Endodermal cell (in vitro differentiated cells): ENCODE measurements at regions not wholly inside any gene's neighbourhood (a gene's known extent, or its start where the extent isn't known, plus 50 kb on each side); places are given as distances from the start of the nearest gene placed in this dataset.

Source experiments
- DNase-seq: peaks from one replicate; pipeline ENCODE4 v3.0.0-alpha.2; 2017
- H3K27ac ChIP-seq: 2 replicates; pipeline ENCODE4 v1.5.1; 2013; ENCODE audit warnings: mild to moderate bottlenecking, low read depth, low read length, moderate library complexity
- H3K27me3 ChIP-seq: 2 replicates; pipeline ENCODE4 v1.6.1; 2013; ENCODE audit warnings: mild to moderate bottlenecking, low read length, moderate library complexity; ENCODE audit not compliant: insufficient read depth, control insufficient read depth, poor library complexity, severe bottlenecking
- H3K36me3 ChIP-seq: 2 replicates; pipeline ENCODE4 v1.7.0; 2013; ENCODE audit warnings: mild to moderate bottlenecking, low read length, moderate library complexity; ENCODE audit not compliant: control insufficient read depth, insufficient read depth
- H3K4me1 ChIP-seq: one replicate; pipeline ENCODE4 v1.7.0; 2013; ENCODE audit warnings: low read length; ENCODE audit not compliant: control insufficient read depth, insufficient read depth
- H3K4me3 ChIP-seq: 2 replicates; pipeline ENCODE4 v1.5.1; 2013; ENCODE audit warnings: mild to moderate bottlenecking, low read length, moderate library complexity
- H3K9ac ChIP-seq: 2 replicates; pipeline ENCODE4 v1.6.1; 2013; ENCODE audit warnings: mild to moderate bottlenecking, low read length, moderate library complexity; ENCODE audit not compliant: poor library complexity, severe bottlenecking; ENCODE audit errors: extremely low read depth
- H3K9me3 ChIP-seq: 2 replicates; pipeline ENCODE4 v1.6.1; 2013; ENCODE audit warnings: mild to moderate bottlenecking, low read length, moderate library complexity; ENCODE audit not compliant: control insufficient read depth
- H3K27ac Mint-ChIP-seq: 2 replicates; pipeline ENCODE4 v1.8.0; 2020; ENCODE audit warnings: mixed read lengths
- H3K27me3 Mint-ChIP-seq: 2 replicates; pipeline ENCODE4 v1.8.0; 2021; ENCODE audit warnings: mild to moderate bottlenecking, mixed read lengths; ENCODE audit not compliant: insufficient read depth
- H3K36me3 Mint-ChIP-seq: 2 replicates; pipeline ENCODE4 v1.8.0; 2020; ENCODE audit warnings: low read depth, mixed read lengths
- H3K4me1 Mint-ChIP-seq: 2 replicates; pipeline ENCODE4 v1.8.0; 2020; ENCODE audit warnings: mixed read lengths
- H3K4me3 Mint-ChIP-seq: 2 replicates; pipeline ENCODE4 v1.8.0; 2020; ENCODE audit warnings: mild to moderate bottlenecking, moderate library complexity, mixed read lengths
- H3K9me3 Mint-ChIP-seq: 2 replicates; pipeline ENCODE4 v1.8.0; 2020; ENCODE audit warnings: mild to moderate bottlenecking, mixed read lengths
- CTCF ChIP-seq: fragments of 200-600 bp; sonication (generic); conservative IDR thresholded peaks from 2 replicates; pipeline ENCODE4 v1.5.0; 2021; ENCODE audit warnings: antibody characterized with exemption, mild to moderate bottlenecking
- WGBS, 2 experiments: methylation state at CpG; one replicate each; pipeline versions ENCODE4 v1.1.5 to v1.1.7; 2013; ENCODE audit warnings: missing lambda C conversion rate in 2 of 2, mixed read lengths in 1 of 2; ENCODE audit not compliant: insufficient coverage in 1 of 2, insufficient read length in 1 of 2; 5-methylcytosine and 5-hydroxymethylcytosine counted together

- no peaks in the 10 kb centered on the region for H3K9me3 ChIP-seq
- DNase-seq: no peak
- no peaks in the 10 kb centered on the region for H3K36me3 Mint-ChIP-seq
- H3K4me3 Mint-ChIP-seq: no peak overlapping the region
- no peak for TF ChIP-seq CTCF
- H3K36me3 ChIP-seq: no peaks in the 10 kb centered on the region
- H3K9ac ChIP-seq: no peak overlapping the region
- no peaks in the 10 kb centered on the region for H3K27me3 Mint-ChIP-seq
- no peaks in the 10 kb centered on the region for H3K27me3 ChIP-seq
- no peaks in the 10 kb centered on the region for H3K4me1 ChIP-seq
- no peak overlapping the region for H3K27ac Mint-ChIP-seq
- H3K27ac ChIP-seq: no peak overlapping the region
- H3K4me1 Mint-ChIP-seq: no peaks in the 10 kb centered on the region
- H3K4me3 ChIP-seq: no peak overlapping the region
- peaks cover 13% of the 10 kb centered on the region for H3K9me3 Mint-ChIP-seq
Observed at GRCh38 chr4:22986262-22986661, 293.5 kb downstream of the GBA3 start.

- TF ChIP-seq CTCF: no peak
- no peaks in the 10 kb centered on the region for H3K9me3 ChIP-seq
- Mint-ChIP-seq H3K4me3 (no peak overlapping the region), H3K4me1 (no peaks in the 10 kb centered on the region), H3K36me3 (no peaks in the 10 kb centered on the region), H3K9me3 (peaks cover 13% of the 10 kb centered on the region), H3K27me3 (no peaks in the 10 kb centered on the region), H3K27ac (no peak overlapping the region)
- no peak overlapping the region for H3K27ac ChIP-seq
- H3K36me3 ChIP-seq: no peaks in the 10 kb centered on the region
- H3K27me3 ChIP-seq: no peaks in the 10 kb centered on the region
- WGBS, 2 experiments: 85 to 91% methylated on average over 2 of the region's 2 CpGs
- DNase-seq: no peak
- H3K4me1 ChIP-seq: no peaks in the 10 kb centered on the region
- H3K9ac ChIP-seq: no peak overlapping the region
- H3K4me3 ChIP-seq: no peak overlapping the region
Observed at GRCh38 chr4:22984390-22984789, 291.7 kb downstream of the GBA3 start.

GRCh38 chr4:22978656-22979055 is 285.9 kb downstream of the GBA3 start:
- H3K27ac Mint-ChIP-seq: no peak overlapping the region
- Histone ChIP-seq H3K9ac (no peak overlapping the region), H3K27me3 (no peaks in the 10 kb centered on the region), H3K27ac (no peak overlapping the region), H3K36me3 (no peaks in the 10 kb centered on the region), H3K9me3 (peaks cover 7% of the 10 kb centered on the region), H3K4me3 (no peak overlapping the region), H3K4me1 (no peaks in the 10 kb centered on the region)
- no peaks in the 10 kb centered on the region for H3K4me1 Mint-ChIP-seq
- H3K4me3 Mint-ChIP-seq: no peak overlapping the region
- DNase-seq: no peak
- peaks cover 8% of the 10 kb centered on the region for H3K9me3 Mint-ChIP-seq
- no peaks in the 10 kb centered on the region for H3K36me3 Mint-ChIP-seq
- H3K27me3 Mint-ChIP-seq: no peaks in the 10 kb centered on the region
- TF ChIP-seq CTCF: no peak
